Liver (tissue), 8 donors: ENCODE measurements at regions not wholly inside any gene's neighbourhood (a gene's known extent, or its start where the extent isn't known, plus 50 kb on each side); places are given as distances from the start of the nearest gene placed in this dataset.

ENCODE experiments used
- DNase-seq: peaks from one replicate; pipeline ENCODE4 v3.0.0-alpha.2; 2017; ENCODE audit warnings: low spot score
- H3K27ac ChIP-seq, 2 donors: one replicate each; pipeline ENCODE4 v1.7.0; 2013; ENCODE audit warnings: inconsistent platforms in 2 of 2, low read length in 2 of 2, control low read depth in 1 of 2, low read depth in 1 of 2, mild to moderate bottlenecking in 1 of 2
- H3K27me3 ChIP-seq, 4 donors: one replicate each; pipeline versions ENCODE4 v1.6.1 to v1.7.0; 2013; ENCODE audit warnings: low read length in 3 of 4, inconsistent platforms in 1 of 4, mild to moderate bottlenecking in 1 of 4, moderate library complexity in 1 of 4; ENCODE audit not compliant: control insufficient read depth in 4 of 4, insufficient read depth in 4 of 4
- H3K36me3 ChIP-seq, 4 donors: one replicate each; pipeline versions ENCODE4 v1.6.1 to v1.7.0; 2013; ENCODE audit warnings: low read length in 3 of 4, mild to moderate bottlenecking in 3 of 4, low read depth in 1 of 4, moderate library complexity in 1 of 4; ENCODE audit not compliant: control insufficient read depth in 4 of 4, insufficient read depth in 3 of 4
- H3K4me1 ChIP-seq, 4 donors: one replicate each; pipeline versions ENCODE4 v1.6.1 to v1.7.0; 2013; ENCODE audit warnings: low read length in 3 of 4, mild to moderate bottlenecking in 3 of 4, moderate library complexity in 1 of 4; ENCODE audit not compliant: control insufficient read depth in 4 of 4, insufficient read depth in 4 of 4
- H3K4me3 ChIP-seq, 3 donors: one replicate each; pipeline versions ENCODE4 v1.6.1 to v1.7.0; 2013; ENCODE audit warnings: low read length in 3 of 3, control low read depth in 1 of 3, low read depth in 1 of 3, mild to moderate bottlenecking in 1 of 3
- H3K9ac ChIP-seq, 2 donors: one replicate each; pipeline ENCODE4 v1.7.0; 2013; ENCODE audit warnings: low read length in 2 of 2, mild to moderate bottlenecking in 2 of 2, moderate library complexity in 2 of 2, control low read depth in 1 of 2, low read depth in 1 of 2
- H3K9me3 ChIP-seq, 4 donors: one replicate each; pipeline versions ENCODE4 v1.6.1 to v1.7.0; 2013; ENCODE audit warnings: low read length in 3 of 4; ENCODE audit not compliant: control insufficient read depth in 4 of 4
- ATF3 ChIP-seq: IDR thresholded peaks from 2 replicates; pipeline ENCODE4 v1.6.1; 2016; ENCODE audit warnings: antibody characterized with exemption
- CTCF ChIP-seq: fragments of 150-350 bp; IDR thresholded peaks from 2 replicates; pipeline ENCODE4 v1.5.1; 2017; ENCODE audit warnings: improper control_type of control experiment, low read depth, low read length; ENCODE audit not compliant: missing input control
- EGR1 ChIP-seq, 2 donors: IDR thresholded peaks; 2 replicates each; pipeline ENCODE4 v1.6.1; 2016 to 2018; ENCODE audit warnings: antibody characterized with exemption in 2 of 2, low read depth in 2 of 2
- FOXA1 ChIP-seq: IDR thresholded peaks from 2 replicates; pipeline ENCODE4 v1.6.1; 2016; ENCODE audit warnings: antibody characterized with exemption
- FOXA2 ChIP-seq: IDR thresholded peaks from 2 replicates; pipeline ENCODE4 v1.6.1; 2016; ENCODE audit warnings: antibody characterized with exemption
- GABPA ChIP-seq, 2 donors: IDR thresholded peaks in 1 of 2; conservative IDR thresholded peaks in 1 of 2; 2 replicates each; pipeline ENCODE4 v1.6.1; 2016; ENCODE audit warnings: antibody characterized with exemption in 2 of 2, mild to moderate bottlenecking in 1 of 2, moderate library complexity in 1 of 2
- HNF4A ChIP-seq, 2 donors: conservative IDR thresholded peaks; 2 replicates each; pipeline ENCODE4 v1.6.1; 2016; ENCODE audit warnings: antibody characterized with exemption in 2 of 2, mild to moderate bottlenecking in 2 of 2
- HNF4G ChIP-seq: IDR thresholded peaks from 2 replicates; pipeline ENCODE4 v1.6.1; 2016; ENCODE audit warnings: antibody characterized with exemption
- JUND ChIP-seq, 2 donors: IDR thresholded peaks; 2 replicates each; pipeline ENCODE4 v1.6.1; 2016; ENCODE audit warnings: antibody characterized with exemption in 2 of 2
- MAX ChIP-seq: IDR thresholded peaks from 2 replicates; pipeline ENCODE4 v1.6.1; 2016; ENCODE audit warnings: antibody characterized with exemption
- NR2F2 ChIP-seq: IDR thresholded peaks from 2 replicates; pipeline ENCODE4 v1.6.1; 2016; ENCODE audit warnings: antibody characterized with exemption
- RAD21 ChIP-seq, 2 donors: IDR thresholded peaks; 2 replicates each; pipeline ENCODE4 v1.6.1; 2016; ENCODE audit warnings: antibody characterized with exemption in 2 of 2, mild to moderate bottlenecking in 2 of 2
- RXRA ChIP-seq, 2 donors: IDR thresholded peaks; 2 replicates each; pipeline ENCODE4 v1.6.1; 2017 to 2018; ENCODE audit warnings: antibody characterized with exemption in 2 of 2, mild to moderate bottlenecking in 1 of 2
- SP1 ChIP-seq: IDR thresholded peaks from 2 replicates; pipeline ENCODE4 v1.6.1; 2018; ENCODE audit warnings: antibody characterized with exemption, mild to moderate bottlenecking
- TAF1 ChIP-seq: conservative IDR thresholded peaks from 2 replicates; pipeline ENCODE4 v1.6.1; 2016; ENCODE audit warnings: antibody characterized with exemption, mild to moderate bottlenecking
- YY1 ChIP-seq: IDR thresholded peaks from 2 replicates; pipeline ENCODE4 v1.6.1; 2016; ENCODE audit warnings: antibody characterized with exemption, mild to moderate bottlenecking
- WGBS: extraction: QIAGEN DNeasy Blood & Tissue Kit; methylation state at CpG from one replicate; pipeline ENCODE4 v1.1.7; 2013; 5-methylcytosine and 5-hydroxymethylcytosine counted together
- TF ChIP-seq, protein P1 (sequence below): IDR thresholded peaks from 2 replicates; pipeline ENCODE4 v1.6.1; 2016; ENCODE audit warnings: antibody characterized with exemption, mild to moderate bottlenecking
- TF ChIP-seq, protein P2 (sequence below): IDR thresholded peaks from 2 replicates; pipeline ENCODE4 v1.6.1; 2016; ENCODE audit warnings: antibody characterized with exemption
- donor health status: healthy.
- donor health status: healthy.
- donor health status: healthy.
- donor health status: healthy.
- donor health status: healthy.

DNA sequence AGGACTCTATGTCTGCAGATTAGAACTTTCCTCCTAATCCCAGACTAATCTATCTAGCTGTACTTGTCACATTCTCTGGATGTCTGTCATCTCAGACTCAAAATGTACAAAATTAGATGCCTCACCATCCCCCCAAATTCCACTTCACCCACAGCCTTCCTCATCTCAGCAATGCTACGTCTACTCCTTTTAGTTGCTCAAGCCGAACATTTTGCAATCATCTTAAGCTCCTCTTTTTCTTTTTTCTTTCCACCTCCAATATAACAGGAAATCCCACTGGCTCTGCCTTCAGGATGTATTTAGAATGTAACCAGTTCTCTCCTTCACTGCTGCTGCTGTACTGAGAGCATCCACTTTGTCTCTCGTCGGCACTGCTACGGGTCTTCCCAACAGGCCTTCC, 1091.8 kb downstream of the TBC1D22A start:
- Histone ChIP-seq H3K9ac (no peak overlapping the region), H3K27ac (no peak overlapping the region), H3K4me3 (no peak overlapping the region), H3K36me3 (no peaks in the 10 kb centered on the region), H3K27me3 (no peaks in the 10 kb centered on the region), H3K4me1 (no peaks in the 10 kb centered on the region), H3K9me3 (peaks cover 0 to 2% (median 0%) of the 10 kb centered on the region in 4 donors)
- WGBS, result 79% methylated on average over 5 of the region's 5 CpGs
- no peak for DNase-seq
- TF ChIP-seq HNF4A (conservative IDR thresholded peaks at IDR 0.05), result no peak
- no peak for TF ChIP-seq SP1
- TF ChIP-seq CTCF, result no peak
- no peak for TF ChIP-seq FOXA2
- TF ChIP-seq, protein P1, sequence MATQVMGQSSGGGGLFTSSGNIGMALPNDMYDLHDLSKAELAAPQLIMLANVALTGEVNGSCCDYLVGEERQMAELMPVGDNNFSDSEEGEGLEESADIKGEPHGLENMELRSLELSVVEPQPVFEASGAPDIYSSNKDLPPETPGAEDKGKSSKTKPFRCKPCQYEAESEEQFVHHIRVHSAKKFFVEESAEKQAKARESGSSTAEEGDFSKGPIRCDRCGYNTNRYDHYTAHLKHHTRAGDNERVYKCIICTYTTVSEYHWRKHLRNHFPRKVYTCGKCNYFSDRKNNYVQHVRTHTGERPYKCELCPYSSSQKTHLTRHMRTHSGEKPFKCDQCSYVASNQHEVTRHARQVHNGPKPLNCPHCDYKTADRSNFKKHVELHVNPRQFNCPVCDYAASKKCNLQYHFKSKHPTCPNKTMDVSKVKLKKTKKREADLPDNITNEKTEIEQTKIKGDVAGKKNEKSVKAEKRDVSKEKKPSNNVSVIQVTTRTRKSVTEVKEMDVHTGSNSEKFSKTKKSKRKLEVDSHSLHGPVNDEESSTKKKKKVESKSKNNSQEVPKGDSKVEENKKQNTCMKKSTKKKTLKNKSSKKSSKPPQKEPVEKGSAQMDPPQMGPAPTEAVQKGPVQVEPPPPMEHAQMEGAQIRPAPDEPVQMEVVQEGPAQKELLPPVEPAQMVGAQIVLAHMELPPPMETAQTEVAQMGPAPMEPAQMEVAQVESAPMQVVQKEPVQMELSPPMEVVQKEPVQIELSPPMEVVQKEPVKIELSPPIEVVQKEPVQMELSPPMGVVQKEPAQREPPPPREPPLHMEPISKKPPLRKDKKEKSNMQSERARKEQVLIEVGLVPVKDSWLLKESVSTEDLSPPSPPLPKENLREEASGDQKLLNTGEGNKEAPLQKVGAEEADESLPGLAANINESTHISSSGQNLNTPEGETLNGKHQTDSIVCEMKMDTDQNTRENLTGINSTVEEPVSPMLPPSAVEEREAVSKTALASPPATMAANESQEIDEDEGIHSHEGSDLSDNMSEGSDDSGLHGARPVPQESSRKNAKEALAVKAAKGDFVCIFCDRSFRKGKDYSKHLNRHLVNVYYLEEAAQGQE, result no peak
- TF ChIP-seq ATF3, result no peak
- no peak for TF ChIP-seq EGR1 (IDR thresholded peaks at IDR 0.05; ENCODE audit: low read depth in 2 of 2)
- no peak for TF ChIP-seq TAF1
- no peak for TF ChIP-seq GABPA (IDR thresholded peaks at IDR 0.05 in 1 of 2, conservative IDR thresholded peaks at IDR 0.05 in 1 of 2)
- TF ChIP-seq NR2F2, result no peak
- TF ChIP-seq MAX, result no peak
- no peak for TF ChIP-seq RXRA (IDR thresholded peaks at IDR 0.05)
- no peak for TF ChIP-seq JUND (IDR thresholded peaks at IDR 0.05)
- no peak for TF ChIP-seq YY1
- no peak for TF ChIP-seq FOXA1

DNA sequence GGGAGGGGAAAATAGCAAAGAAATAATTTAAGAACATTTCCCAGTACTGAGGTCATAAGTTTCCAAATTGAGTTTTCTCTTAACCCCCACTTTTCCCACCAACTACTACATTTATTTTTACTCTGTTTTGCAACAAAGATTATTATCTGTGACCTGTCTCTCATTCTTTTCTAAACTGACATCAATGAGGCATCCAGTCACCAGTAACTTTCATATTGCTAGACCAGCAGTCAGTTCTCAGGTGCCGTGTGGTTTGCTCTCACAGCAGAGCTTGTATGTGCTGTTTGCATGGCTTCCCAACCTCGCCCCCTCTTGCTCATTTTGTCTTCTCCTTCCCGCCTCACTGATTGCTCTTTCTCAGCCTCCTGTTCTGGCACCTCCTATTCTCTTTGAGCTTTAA, 1091.3 kb downstream of the TBC1D22A start:
- DNase-seq, result no peak
- no peak overlapping the region for H3K9ac ChIP-seq
- H3K9me3 ChIP-seq, result peaks cover 0 to 2% (median 0%) of the 10 kb centered on the region in 4 donors
- no peaks in the 10 kb centered on the region for H3K4me1 ChIP-seq
- H3K4me3 ChIP-seq, result no peak overlapping the region
- H3K27me3 ChIP-seq, result no peaks in the 10 kb centered on the region
- no peak overlapping the region for H3K27ac ChIP-seq
- H3K36me3 ChIP-seq, result no peaks in the 10 kb centered on the region
- TF ChIP-seq SP1, result no peak
- TF ChIP-seq, protein P2, sequence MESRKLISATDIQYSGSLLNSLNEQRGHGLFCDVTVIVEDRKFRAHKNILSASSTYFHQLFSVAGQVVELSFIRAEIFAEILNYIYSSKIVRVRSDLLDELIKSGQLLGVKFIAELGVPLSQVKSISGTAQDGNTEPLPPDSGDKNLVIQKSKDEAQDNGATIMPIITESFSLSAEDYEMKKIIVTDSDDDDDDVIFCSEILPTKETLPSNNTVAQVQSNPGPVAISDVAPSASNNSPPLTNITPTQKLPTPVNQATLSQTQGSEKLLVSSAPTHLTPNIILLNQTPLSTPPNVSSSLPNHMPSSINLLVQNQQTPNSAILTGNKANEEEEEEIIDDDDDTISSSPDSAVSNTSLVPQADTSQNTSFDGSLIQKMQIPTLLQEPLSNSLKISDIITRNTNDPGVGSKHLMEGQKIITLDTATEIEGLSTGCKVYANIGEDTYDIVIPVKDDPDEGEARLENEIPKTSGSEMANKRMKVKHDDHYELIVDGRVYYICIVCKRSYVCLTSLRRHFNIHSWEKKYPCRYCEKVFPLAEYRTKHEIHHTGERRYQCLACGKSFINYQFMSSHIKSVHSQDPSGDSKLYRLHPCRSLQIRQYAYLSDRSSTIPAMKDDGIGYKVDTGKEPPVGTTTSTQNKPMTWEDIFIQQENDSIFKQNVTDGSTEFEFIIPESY, result no peak
- TF ChIP-seq EGR1 (IDR thresholded peaks at IDR 0.05; ENCODE audit: low read depth in 2 of 2), result no peak
- no peak for TF ChIP-seq YY1
- no peak for TF ChIP-seq RAD21 (IDR thresholded peaks at IDR 0.05)
- TF ChIP-seq FOXA2, result no peak
- TF ChIP-seq HNF4G, result no peak
- TF ChIP-seq GABPA (IDR thresholded peaks at IDR 0.05 in 1 of 2, conservative IDR thresholded peaks at IDR 0.05 in 1 of 2), result no peak
- TF ChIP-seq, protein P1, result no peak
- TF ChIP-seq CTCF, result no peak
- no peak for TF ChIP-seq HNF4A (conservative IDR thresholded peaks at IDR 0.05)
- no peak for TF ChIP-seq RXRA (IDR thresholded peaks at IDR 0.05)
- TF ChIP-seq ATF3, result no peak
- no peak for TF ChIP-seq NR2F2
- no peak for TF ChIP-seq TAF1
- 70% methylated on average over 3 of the region's 3 CpGs for WGBS
